ENCODE measurements at regions not wholly inside any gene's neighbourhood (a gene's known extent, or its start where the extent isn't known, plus 50 kb on each side); places are given as distances from the start of the nearest gene placed in this dataset.

DNA sequence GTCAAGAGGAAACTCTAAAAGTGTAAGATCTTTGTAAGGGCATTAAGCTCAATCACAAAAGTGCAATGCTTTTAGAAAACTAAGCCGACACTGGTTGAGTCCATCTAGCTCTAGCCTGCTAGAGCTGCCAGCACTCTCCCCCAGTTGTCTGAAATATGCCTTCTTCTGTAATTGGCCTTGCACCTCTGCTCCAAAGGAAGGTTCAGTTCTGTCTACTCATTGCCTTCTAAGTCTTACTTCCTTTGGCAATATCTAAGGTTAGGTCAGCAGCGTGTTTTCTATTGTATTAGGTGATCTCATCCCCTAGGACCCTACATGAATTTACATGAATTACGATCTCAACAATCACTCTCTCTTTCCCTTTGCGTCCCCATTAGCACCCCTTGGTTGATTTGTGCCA, 378.6 kb downstream of the CBLN4 start:
- Histone ChIP-seq H3K4me1 (ENCODE audit: low read depth) (no peaks in the 10 kb centered on the region), H3K9me3 (no peaks in the 10 kb centered on the region), H3K36me3 (ENCODE audit: low read depth) (no peaks in the 10 kb centered on the region), H3K4me3 (no peak overlapping the region)
- ATAC-seq (no peak), DNase-seq (no peak)
- intact Hi-C loops (cut with DNase I, micrococcal nuclease) = no loop called here
- TF ChIP-seq, protein P1, sequence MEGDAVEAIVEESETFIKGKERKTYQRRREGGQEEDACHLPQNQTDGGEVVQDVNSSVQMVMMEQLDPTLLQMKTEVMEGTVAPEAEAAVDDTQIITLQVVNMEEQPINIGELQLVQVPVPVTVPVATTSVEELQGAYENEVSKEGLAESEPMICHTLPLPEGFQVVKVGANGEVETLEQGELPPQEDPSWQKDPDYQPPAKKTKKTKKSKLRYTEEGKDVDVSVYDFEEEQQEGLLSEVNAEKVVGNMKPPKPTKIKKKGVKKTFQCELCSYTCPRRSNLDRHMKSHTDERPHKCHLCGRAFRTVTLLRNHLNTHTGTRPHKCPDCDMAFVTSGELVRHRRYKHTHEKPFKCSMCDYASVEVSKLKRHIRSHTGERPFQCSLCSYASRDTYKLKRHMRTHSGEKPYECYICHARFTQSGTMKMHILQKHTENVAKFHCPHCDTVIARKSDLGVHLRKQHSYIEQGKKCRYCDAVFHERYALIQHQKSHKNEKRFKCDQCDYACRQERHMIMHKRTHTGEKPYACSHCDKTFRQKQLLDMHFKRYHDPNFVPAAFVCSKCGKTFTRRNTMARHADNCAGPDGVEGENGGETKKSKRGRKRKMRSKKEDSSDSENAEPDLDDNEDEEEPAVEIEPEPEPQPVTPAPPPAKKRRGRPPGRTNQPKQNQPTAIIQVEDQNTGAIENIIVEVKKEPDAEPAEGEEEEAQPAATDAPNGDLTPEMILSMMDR (IDR thresholded peaks at IDR 0.05) = no peak

DNA sequence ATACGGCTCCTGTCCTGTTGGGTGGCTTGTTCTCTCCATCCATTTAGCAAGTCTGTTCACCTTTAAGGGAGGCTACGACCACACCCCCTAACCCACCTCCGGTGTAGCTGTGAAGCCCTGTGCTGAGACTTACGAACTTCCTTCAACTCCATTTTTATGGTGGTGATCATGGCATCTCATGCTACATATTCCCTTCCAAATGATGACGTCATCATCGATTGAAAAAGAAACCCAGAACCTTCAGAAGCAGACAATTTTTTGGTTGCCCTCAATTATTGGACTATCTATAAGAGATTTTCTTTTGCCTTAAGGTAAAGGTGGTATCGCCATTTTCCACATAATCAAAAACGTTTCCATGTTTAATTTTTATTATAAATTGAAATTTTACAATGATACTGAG, 389.0 kb downstream of the CBLN4 start:
- Histone ChIP-seq H3K4me3 (no peak overlapping the region), H3K36me3 (ENCODE audit: low read depth) (no peaks in the 10 kb centered on the region), H3K4me1 (ENCODE audit: low read depth) (no peaks in the 10 kb centered on the region), H3K9me3 (no peaks in the 10 kb centered on the region)
- DNase-seq (no peak), ATAC-seq (no peak)
- intact Hi-C loops (cut with DNase I, micrococcal nuclease) = no loop called here
- TF ChIP-seq, protein P1 (IDR thresholded peaks at IDR 0.05) = no peak

DNA sequence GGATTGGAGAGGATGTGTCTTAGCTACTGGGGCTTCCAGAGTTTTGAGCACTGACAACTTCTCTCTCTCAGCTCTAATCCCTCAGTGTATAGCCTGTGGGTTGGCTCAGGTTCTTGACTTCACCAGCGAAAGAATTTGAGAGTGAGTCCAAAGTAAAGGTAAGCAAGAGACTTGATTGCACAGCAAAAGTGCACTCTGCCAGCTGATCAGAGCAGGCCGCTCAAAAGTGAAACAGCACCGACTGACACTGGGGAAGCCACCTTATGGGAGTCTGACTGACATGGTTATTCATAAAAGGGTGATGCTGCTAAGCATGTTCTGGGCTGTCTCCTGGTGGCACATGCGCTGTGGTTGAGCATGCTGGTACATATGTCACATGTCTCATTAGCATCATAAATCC, 389.5 kb downstream of the CBLN4 start:
- no peak for ATAC-seq
- TF ChIP-seq, protein P1 (IDR thresholded peaks at IDR 0.05) = no peak
- intact Hi-C loops (cut with DNase I, micrococcal nuclease) = no loop called here
- no peak for DNase-seq
- no peaks in the 10 kb centered on the region for H3K9me3 ChIP-seq
- no peaks in the 10 kb centered on the region for H3K36me3 ChIP-seq (ENCODE audit: low read depth)
- H3K4me3 ChIP-seq = no peak overlapping the region
- H3K4me1 ChIP-seq (ENCODE audit: low read depth) = no peaks in the 10 kb centered on the region

DNA sequence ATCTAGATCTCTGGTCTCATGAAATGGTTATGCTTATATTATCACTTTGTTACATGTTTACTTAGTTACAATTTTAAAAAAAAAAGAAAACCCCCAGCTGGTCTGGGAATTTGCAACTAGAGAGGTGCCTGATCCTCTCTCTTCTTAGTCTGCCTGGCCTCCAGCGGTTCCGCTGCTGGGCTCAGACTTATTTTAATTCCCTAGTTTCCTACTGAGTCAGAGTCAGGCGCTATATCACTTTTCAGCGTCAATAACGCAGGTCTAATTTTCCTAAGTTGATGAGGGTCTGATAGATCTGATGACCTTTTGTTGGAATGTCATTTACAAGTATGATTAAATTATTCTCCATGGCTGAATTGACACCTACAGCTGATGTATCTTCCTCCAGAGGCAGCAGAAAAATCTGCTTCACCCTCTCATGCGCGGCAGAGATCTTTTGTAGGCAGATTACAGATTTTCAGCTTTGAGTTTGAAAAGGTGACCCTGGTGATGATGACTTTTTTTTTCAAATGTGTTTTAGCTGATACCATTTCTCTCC, 391.0 kb downstream of the CBLN4 start:
- TF ChIP-seq, protein P1 (IDR thresholded peaks at IDR 0.05) = no peak
- no peak for ATAC-seq
- H3K4me3 ChIP-seq = no peak overlapping the region
- intact Hi-C loops (cut with DNase I, micrococcal nuclease) = no loop called here
- no peaks in the 10 kb centered on the region for H3K36me3 ChIP-seq (ENCODE audit: low read depth)
- H3K4me1 ChIP-seq (ENCODE audit: low read depth) = no peaks in the 10 kb centered on the region
- no peaks in the 10 kb centered on the region for H3K9me3 ChIP-seq
- DNase-seq = no peak

DNA sequence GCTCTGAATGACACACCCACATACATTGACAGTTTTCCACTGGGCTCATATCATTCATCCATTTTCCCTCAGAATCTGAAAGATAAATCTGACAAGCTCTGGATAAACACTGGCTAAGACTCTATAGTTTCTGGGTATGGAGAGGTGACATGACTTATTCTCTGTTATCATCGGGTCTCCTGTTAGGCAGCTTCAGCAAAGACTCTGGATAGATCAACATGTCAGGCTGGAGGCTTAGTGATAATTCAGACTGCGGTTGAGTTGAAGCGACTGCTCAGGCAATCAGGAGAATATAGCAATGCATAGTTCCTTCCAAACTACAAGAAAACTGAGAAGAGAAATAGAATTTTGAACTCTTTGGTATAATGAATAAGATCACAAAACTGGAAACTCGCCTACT, 394.6 kb downstream of the CBLN4 start:
- DNase-seq (no peak), ATAC-seq (no peak)
- intact Hi-C loops (cut with DNase I, micrococcal nuclease) = no loop called here
- Histone ChIP-seq H3K4me3 (no peak overlapping the region), H3K4me1 (ENCODE audit: low read depth) (no peaks in the 10 kb centered on the region), H3K9me3 (no peaks in the 10 kb centered on the region), H3K36me3 (ENCODE audit: low read depth) (no peaks in the 10 kb centered on the region)
- TF ChIP-seq, protein P1 (IDR thresholded peaks at IDR 0.05) = no peak

DNA sequence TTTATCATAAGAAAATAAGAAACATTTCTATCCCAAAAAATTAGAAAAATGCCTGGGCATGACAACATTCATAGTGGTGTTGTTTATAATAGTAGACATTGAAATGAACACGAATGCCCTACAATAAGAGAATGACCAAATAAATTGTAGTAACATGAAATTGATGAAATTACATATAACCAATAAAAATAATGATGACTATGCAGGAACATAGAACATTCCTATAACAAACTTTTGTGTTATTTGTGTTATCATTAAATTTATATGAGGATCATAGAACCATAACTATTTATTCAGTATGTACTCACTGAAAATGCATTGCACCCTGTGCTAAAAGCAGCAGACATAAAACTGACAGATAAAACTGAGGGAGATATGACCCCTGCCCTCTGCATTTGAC, 399.7 kb downstream of the CBLN4 start:
- no peaks in the 10 kb centered on the region for H3K9me3 ChIP-seq
- no peaks in the 10 kb centered on the region for H3K4me1 ChIP-seq (ENCODE audit: low read depth)
- no peaks in the 10 kb centered on the region for H3K36me3 ChIP-seq (ENCODE audit: low read depth)
- ATAC-seq = no peak
- TF ChIP-seq, protein P1 (IDR thresholded peaks at IDR 0.05) = no peak
- DNase-seq = no peak
- intact Hi-C loops (cut with DNase I, micrococcal nuclease) = no loop called here
- H3K4me3 ChIP-seq = no peak overlapping the region

All from mucosa of descending colon (tissue), 3 donors.